ENCODE measurements at regions not wholly inside any gene's neighbourhood (a gene's known extent, or its start where the extent isn't known, plus 50 kb on each side); places are given as distances from the start of the nearest gene placed in this dataset.

- Mint-ChIP-seq H3K27ac (ENCODE audit: unreplicated experiment) (no peak overlapping the region), H3K9me3 (ENCODE audit: unreplicated experiment) (peaks cover 2% of the 10 kb centered on the region), H3K4me3 (ENCODE audit: unreplicated experiment) (no peak overlapping the region), H3K4me1 (ENCODE audit: low read depth, unreplicated experiment) (no peaks in the 10 kb centered on the region), H3K36me3 (ENCODE audit: low read depth, unreplicated experiment) (no peaks in the 10 kb centered on the region), H3K27me3 (ENCODE audit: low read depth, unreplicated experiment) (peaks cover 42% of the 10 kb centered on the region)
- no peak for DNase-seq (ENCODE audit: low read depth)
- Histone ChIP-seq H4K20me1 (ENCODE audit: insufficient read depth, low read length) (no peaks in the 10 kb centered on the region), H3K9ac (ENCODE audit: low read length) (no peak overlapping the region), H3K9me3 (ENCODE audit: insufficient read depth, low read depth, low read length) (no peaks in the 10 kb centered on the region), H3K36me3 (ENCODE audit: insufficient read depth, low read length) (no peaks in the 10 kb centered on the region), H3K4me1 (ENCODE audit: insufficient read depth, low read length) (no peaks in the 10 kb centered on the region), H3K4me2 (ENCODE audit: low read length) (no peak overlapping the region), H3K79me2 (ENCODE audit: insufficient read depth, low read length) (no peaks in the 10 kb centered on the region), H3K27me3 (ENCODE audit: insufficient read depth, low read length) (no peaks in the 10 kb centered on the region), H2AFZ (ENCODE audit: low read depth, low read length) (no peak overlapping the region), H3K27ac (ENCODE audit: low read depth, low read length) (no peak overlapping the region), H3K4me3 (ENCODE audit: insufficient read depth, low read depth, low read length) (no peak overlapping the region)
- FAIRE-seq, result no peak
- TF ChIP-seq, protein P1, sequence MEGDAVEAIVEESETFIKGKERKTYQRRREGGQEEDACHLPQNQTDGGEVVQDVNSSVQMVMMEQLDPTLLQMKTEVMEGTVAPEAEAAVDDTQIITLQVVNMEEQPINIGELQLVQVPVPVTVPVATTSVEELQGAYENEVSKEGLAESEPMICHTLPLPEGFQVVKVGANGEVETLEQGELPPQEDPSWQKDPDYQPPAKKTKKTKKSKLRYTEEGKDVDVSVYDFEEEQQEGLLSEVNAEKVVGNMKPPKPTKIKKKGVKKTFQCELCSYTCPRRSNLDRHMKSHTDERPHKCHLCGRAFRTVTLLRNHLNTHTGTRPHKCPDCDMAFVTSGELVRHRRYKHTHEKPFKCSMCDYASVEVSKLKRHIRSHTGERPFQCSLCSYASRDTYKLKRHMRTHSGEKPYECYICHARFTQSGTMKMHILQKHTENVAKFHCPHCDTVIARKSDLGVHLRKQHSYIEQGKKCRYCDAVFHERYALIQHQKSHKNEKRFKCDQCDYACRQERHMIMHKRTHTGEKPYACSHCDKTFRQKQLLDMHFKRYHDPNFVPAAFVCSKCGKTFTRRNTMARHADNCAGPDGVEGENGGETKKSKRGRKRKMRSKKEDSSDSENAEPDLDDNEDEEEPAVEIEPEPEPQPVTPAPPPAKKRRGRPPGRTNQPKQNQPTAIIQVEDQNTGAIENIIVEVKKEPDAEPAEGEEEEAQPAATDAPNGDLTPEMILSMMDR (IDR thresholded peaks at IDR 0.05; ENCODE audit: insufficient read depth, low read depth, low read length), result no peak
- TF ChIP-seq EZH2 (IDR thresholded peaks at IDR 0.05; ENCODE audit: insufficient read depth, low read length), result no peak
Measured at GRCh38 chr20:60795651-60796050, 456.4 kb upstream of the CDH4 start.

GRCh38 chr20:60800185-60800584 lies 451.9 kb upstream of the CDH4 start:
- Mint-ChIP-seq H3K36me3 (ENCODE audit: low read depth, unreplicated experiment) (no peaks in the 10 kb centered on the region), H3K9me3 (ENCODE audit: unreplicated experiment) (peaks cover 2% of the 10 kb centered on the region), H3K4me1 (ENCODE audit: low read depth, unreplicated experiment) (peaks cover 4% of the 10 kb centered on the region), H3K27me3 (ENCODE audit: low read depth, unreplicated experiment) (peaks cover 17% of the 10 kb centered on the region), H3K4me3 (ENCODE audit: unreplicated experiment) (no peak overlapping the region), H3K27ac (ENCODE audit: unreplicated experiment) (no peak overlapping the region)
- DNase-seq (ENCODE audit: low read depth), result no peak
- no peak overlapping the region for H3K4me2 ChIP-seq (ENCODE audit: low read length)
- no peak overlapping the region for H3K4me3 ChIP-seq (ENCODE audit: insufficient read depth, low read depth, low read length)
- H3K9me3 ChIP-seq (ENCODE audit: insufficient read depth, low read depth, low read length), result peaks cover 3% of the 10 kb centered on the region
- H3K27ac ChIP-seq (ENCODE audit: low read depth, low read length), result no peak overlapping the region
- no peaks in the 10 kb centered on the region for H3K79me2 ChIP-seq (ENCODE audit: insufficient read depth, low read length)
- no peaks in the 10 kb centered on the region for H4K20me1 ChIP-seq (ENCODE audit: insufficient read depth, low read length)
- H3K27me3 ChIP-seq (ENCODE audit: insufficient read depth, low read length), result no peaks in the 10 kb centered on the region
- no peak overlapping the region for H3K9ac ChIP-seq (ENCODE audit: low read length)
- FAIRE-seq, result no peak
- no peaks in the 10 kb centered on the region for H3K36me3 ChIP-seq (ENCODE audit: insufficient read depth, low read length)
- H2AFZ ChIP-seq (ENCODE audit: low read depth, low read length), result no peak overlapping the region
- no peaks in the 10 kb centered on the region for H3K4me1 ChIP-seq (ENCODE audit: insufficient read depth, low read length)
- TF ChIP-seq, protein P1 (IDR thresholded peaks at IDR 0.05; ENCODE audit: insufficient read depth, low read depth, low read length), result no peak
- TF ChIP-seq EZH2 (IDR thresholded peaks at IDR 0.05; ENCODE audit: insufficient read depth, low read length), result no peak

- Histone ChIP-seq H3K79me2 (ENCODE audit: insufficient read depth, low read length) (no peaks in the 10 kb centered on the region), H4K20me1 (ENCODE audit: insufficient read depth, low read length) (no peaks in the 10 kb centered on the region), H3K4me3 (ENCODE audit: insufficient read depth, low read depth, low read length) (no peak overlapping the region), H2AFZ (ENCODE audit: low read depth, low read length) (no peak overlapping the region), H3K4me1 (ENCODE audit: insufficient read depth, low read length) (no peaks in the 10 kb centered on the region), H3K36me3 (ENCODE audit: insufficient read depth, low read length) (no peaks in the 10 kb centered on the region), H3K4me2 (ENCODE audit: low read length) (no peak overlapping the region), H3K9me3 (ENCODE audit: insufficient read depth, low read depth, low read length) (peaks cover 3% of the 10 kb centered on the region), H3K9ac (ENCODE audit: low read length) (no peak overlapping the region), H3K27me3 (ENCODE audit: insufficient read depth, low read length) (no peaks in the 10 kb centered on the region), H3K27ac (ENCODE audit: low read depth, low read length) (no peak overlapping the region)
- Mint-ChIP-seq H3K4me1 (ENCODE audit: low read depth, unreplicated experiment) (peaks cover 5% of the 10 kb centered on the region), H3K4me3 (ENCODE audit: unreplicated experiment) (no peak overlapping the region), H3K36me3 (ENCODE audit: low read depth, unreplicated experiment) (no peaks in the 10 kb centered on the region), H3K27ac (ENCODE audit: unreplicated experiment) (no peak overlapping the region), H3K9me3 (ENCODE audit: unreplicated experiment) (peaks cover 2% of the 10 kb centered on the region), H3K27me3 (ENCODE audit: low read depth, unreplicated experiment) (peaks cover 9% of the 10 kb centered on the region)
- FAIRE-seq, result no peak
- TF ChIP-seq, protein P1 (IDR thresholded peaks at IDR 0.05; ENCODE audit: insufficient read depth, low read depth, low read length), result no peak
- TF ChIP-seq EZH2 (IDR thresholded peaks at IDR 0.05; ENCODE audit: insufficient read depth, low read length), result no peak
- no peak for DNase-seq (ENCODE audit: low read depth)
Measured at GRCh38 chr20:60802676-60803075, 449.4 kb upstream of the CDH4 start.

Measured in astrocyte (in vitro differentiated cells and primary cell).